HT-29 (cell line): ENCODE measurements at regions not wholly inside any gene's neighbourhood (a gene's known extent, or its start where the extent isn't known, plus 50 kb on each side); places are given as distances from the start of the nearest gene placed in this dataset.
"Not testable (repeated sequence)": the region's sequence is repeated elsewhere in the genome, so short reads cannot be mapped to it uniquely, and the experiment has no call there.

Source experiments
- DNase-seq: peaks from one replicate; pipeline ENCODE4 v3.0.0-alpha.2; 2015; ENCODE audit warnings: low spot score

- no peak for DNase-seq
Measured at GRCh38 chr17:68141050-68141449, 105.5 kb downstream of the KPNA2 start.

GRCh38 chr17:68142595-68142994 lies 105.2 kb upstream of the AMZ2 start:
- no peak for DNase-seq

DNA sequence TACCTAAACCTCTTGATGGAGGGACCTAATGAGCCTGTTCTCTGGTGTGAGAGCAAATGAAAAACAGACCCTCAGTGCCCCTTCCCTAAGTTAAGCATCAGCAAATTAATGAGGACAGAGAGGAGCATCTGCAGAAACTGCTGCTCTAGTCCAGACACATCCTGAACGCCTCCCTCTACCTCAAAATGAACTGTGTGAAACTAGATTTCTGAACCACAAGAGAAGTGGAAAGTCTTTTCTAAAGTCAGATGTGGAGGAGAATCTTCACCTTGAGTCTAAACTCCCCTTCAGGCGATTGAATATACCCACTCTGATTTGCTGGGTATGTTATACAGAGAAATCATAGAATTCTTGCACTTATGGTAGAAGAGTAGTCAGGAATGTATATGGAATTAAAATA lies 104.4 kb upstream of the AMZ2 start:
- DNase-seq: no peak

DNA sequence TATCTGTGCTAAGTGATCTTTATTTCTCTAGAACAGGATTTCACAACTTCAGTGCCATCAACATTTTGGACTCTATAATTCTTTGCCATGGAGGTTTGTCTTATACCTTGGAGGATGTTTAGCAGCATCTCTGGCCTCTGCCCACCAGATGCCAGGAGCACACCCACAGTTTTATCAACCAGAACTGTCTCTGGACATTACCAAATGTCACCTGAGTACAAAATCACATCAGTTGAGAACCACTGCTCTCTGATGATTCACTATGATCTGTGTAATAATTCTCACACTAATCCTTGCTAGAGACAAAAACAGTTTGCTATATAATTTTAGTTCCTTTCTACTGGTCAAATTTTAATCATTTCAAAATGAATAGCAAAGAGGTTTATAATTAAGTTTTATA lies 102.8 kb upstream of the AMZ2 start:
- no peak for DNase-seq

- DNase-seq: no peak
Measured at GRCh38 chr17:68148936-68149335, 98.9 kb upstream of the AMZ2 start.

DNA sequence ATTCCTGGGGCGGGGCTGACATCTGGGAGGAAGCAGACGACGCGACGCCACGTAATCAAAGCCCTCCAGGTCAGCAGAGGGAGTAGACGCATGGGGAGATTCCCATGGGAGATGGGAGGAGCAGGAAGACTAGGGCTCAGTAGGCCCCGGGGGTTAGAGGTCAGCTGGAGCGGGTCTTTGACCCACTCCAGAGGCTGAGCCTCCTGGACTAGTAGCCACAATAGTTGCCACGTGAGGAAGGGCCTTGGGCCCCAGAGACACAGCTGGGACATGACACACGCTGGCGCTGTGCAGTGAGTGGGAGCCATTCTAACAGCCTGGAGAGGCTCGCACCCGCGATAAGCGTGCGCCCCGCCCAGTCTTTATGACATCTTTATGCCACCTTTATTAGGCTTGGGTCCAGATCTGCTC lies 95.7 kb upstream of the AMZ2 start:
- no peak for DNase-seq

DNA sequence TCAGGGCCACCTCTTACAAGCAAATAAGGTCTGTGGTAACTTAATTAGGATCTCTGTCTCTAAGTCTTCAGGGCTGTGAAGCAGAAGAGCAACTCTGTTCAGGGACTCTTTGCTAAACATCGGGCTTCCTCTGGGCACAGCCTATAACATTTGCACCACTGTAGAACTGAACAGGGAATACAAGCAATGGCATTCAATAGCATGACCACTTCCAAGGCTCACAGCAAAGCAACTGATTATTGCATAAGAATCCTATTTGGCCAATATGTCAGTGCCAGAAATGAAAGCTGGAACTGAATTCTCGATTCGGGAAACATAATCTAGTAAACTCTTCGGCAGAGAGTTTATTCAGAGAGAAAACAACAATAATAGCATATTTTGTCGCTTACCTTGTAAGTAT lies 92.2 kb upstream of the AMZ2 start:
- DNase-seq: no peak

DNA sequence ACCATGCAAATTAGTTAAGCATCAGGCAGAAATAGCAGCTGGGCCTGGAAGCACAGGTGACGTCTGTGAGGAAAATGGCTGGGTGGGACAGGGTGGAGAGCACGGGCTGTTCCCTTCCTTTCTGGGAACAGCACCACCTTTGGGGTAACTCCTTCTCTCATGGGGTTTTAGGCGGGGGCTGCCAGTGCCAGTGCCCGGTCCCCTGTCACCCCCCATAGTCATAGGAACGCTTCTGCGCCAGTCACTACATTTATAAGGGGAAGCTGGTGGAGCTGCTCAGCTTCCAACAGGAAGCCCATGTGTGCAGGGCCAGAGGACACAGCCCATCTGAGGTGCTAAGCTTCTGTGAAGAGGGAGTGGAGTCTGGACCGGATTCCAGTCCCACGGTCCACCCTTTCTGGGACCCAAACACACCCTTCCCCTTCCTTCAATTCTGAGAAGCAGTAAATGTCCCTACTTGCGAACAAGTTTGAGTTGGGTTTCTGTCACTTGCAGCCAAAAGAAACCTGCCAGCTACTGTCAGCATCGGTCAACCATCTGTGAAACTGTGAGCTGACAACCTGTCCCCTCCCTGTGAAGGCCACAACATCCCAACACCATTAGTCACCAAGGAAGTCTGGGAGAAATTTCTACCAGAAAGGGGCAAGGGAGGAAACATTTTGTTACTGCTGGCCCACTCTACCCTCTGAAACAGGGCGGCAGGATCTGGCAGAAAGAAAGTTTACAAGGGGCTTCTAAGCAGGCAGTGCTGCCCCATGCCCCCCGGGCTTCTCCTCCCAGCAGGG lies 86.0 kb upstream of the AMZ2 start:
- DNase-seq: peak; percentile 16

GRCh38 chr17:68168273-68169164 lies 79.3 kb upstream of the AMZ2 start:
- not testable (repeated sequence) for DNase-seq

DNA sequence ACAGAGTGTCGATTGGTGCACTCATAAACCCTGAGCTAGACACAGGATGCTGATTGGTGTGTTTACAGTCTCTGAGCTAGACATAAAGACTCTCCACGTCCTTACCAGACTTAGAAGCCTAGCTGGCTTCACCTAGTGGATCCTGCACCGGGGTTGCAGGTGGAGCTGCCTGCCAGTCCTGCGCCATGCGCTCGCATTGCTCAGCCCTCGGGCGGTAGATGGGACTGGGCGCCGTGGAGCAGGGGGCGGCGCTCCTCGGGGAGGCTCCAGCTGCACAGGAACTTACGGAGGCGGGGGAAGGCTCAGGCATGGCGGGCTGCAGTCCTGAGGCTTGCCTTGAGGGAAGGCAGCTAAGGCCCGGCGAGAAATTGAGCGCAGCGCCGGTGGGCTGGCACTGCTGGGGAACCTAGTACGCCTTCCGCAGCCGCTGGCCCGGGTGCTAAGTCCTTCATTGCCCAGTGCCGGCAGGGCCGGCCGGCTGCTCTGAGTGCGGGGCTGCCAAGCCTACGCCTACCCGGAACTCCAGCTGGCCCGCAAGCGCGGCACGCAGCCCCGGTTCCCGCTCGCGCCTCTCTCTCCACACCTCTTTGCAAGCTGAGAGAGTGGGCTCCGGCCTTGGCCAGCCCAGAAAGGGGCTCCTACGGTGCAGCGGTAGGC lies 78.5 kb upstream of the AMZ2 start:
- DNase-seq: not testable (repeated sequence)

DNA sequence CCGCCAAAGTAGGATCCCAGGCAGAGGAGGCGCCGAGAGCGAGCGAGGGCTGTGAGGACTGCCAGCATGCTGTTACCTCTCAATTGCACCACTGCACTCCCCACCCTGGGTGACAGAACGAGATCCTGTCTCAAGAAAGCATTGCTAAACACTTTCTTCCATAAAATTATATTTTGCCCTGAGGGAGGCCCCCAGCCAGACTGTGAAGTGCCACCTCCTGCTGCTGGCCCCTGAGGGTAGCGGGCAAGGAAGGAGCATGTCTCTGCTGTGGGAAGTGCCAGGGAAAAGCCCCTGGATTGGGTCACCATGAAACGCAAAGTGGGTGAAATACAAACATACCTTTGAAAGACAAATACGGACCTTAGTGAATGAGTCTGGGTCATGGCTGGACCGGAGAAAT lies 78.0 kb upstream of the AMZ2 start:
- no peak for DNase-seq

GRCh38 chr17:68170246-68170645 lies 77.6 kb upstream of the AMZ2 start:
- no peak for DNase-seq

GRCh38 chr17:68172461-68172954 lies 75.3 kb upstream of the AMZ2 start:
- DNase-seq: peak; percentile 87

GRCh38 chr17:68175416-68175815 lies 72.4 kb upstream of the AMZ2 start:
- no peak for DNase-seq

GRCh38 chr17:68175905-68176304 lies 71.9 kb upstream of the AMZ2 start:
- DNase-seq: no peak

DNA sequence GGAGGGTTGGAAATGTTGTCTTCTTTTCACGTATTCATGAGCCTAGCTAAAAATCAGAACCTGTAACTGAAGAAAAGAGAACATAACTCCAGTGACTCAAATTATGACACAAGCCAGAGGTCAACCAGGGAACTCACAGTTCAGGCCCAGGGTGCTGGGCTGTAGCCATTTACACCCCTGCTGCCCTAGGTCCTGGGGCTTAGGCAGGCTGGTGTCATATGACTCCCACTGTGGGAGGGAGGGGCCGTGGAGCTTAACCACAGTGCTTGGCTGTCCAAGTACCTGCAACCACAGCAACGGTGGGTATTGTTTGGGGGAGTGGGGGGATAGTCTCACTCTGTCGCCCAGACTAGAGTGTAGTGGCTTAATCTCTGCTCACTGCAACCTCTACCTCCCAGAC lies 71.1 kb upstream of the AMZ2 start:
- no peak for DNase-seq

- no peak for DNase-seq
Measured at GRCh38 chr17:68178831-68179230, 69.0 kb upstream of the AMZ2 start.

GRCh38 chr17:68179236-68179925 lies 68.5 kb upstream of the AMZ2 start:
- no peak for DNase-seq

GRCh38 chr17:68179926-68180285 lies 67.9 kb upstream of the AMZ2 start:
- DNase-seq: no peak

GRCh38 chr17:68182011-68182306 lies 65.9 kb upstream of the AMZ2 start:
- no peak for DNase-seq

DNA sequence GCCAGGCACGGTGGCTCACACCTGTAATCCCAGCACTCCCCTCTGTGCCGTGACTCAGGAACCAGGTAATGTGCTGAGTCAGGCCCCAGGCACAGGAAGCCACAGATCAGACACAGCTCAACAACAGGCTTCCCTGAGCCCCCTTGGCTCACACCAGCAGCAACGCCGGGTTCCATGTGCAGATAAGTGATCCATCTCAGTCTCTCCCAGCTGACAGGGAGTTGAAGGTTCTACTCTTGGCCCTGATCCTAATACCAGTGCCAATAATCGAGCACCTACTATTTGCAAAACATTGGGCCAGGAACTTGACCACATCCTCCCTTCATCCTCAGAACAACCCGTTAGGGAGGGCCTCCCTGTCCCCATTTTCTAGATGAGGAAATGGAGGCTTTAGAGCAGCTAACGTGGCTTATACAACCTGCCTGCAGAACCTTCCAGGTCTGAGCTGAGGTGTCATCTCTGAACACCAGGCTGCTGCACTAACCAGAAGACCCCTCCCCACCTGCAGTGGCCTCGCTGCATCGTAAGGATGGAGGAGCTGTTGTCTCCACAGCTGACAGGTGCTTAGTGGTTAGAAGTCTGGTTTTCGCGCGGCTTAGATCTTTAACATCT lies 64.8 kb upstream of the AMZ2 start:
- no peak for DNase-seq
